ENCODE measurements at regions not wholly inside any gene's neighbourhood (a gene's known extent, or its start where the extent isn't known, plus 50 kb on each side); places are given as distances from the start of the nearest gene placed in this dataset.

DNA sequence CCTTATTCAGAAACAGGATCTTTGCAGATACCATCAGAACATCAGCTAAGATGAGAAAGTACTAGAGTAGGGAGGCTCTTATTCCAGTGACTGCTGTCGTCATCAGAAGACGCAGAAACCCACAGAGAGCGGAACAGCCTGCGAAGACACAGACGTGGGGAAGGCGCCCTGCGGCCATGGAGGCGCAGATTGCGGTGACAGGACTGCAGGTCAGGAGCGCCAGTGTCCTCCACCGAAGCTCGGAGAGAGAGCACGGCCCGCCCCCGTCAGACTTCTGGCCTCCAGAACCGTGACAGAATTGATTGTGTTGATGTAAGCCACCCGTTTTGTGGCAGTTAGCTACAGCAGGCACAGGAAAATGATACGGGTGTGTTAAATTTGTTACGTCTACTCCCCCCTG, 275.5 kb downstream of the EFNB2 start:
- TF ChIP-seq POLR2A (IDR thresholded peaks at IDR 0.05): no peak
- no peak for TF ChIP-seq EP300 (IDR thresholded peaks at IDR 0.05)
- TF ChIP-seq POLR2AphosphoS5 (IDR thresholded peaks at IDR 0.05): no peak
- TF ChIP-seq, protein P1, sequence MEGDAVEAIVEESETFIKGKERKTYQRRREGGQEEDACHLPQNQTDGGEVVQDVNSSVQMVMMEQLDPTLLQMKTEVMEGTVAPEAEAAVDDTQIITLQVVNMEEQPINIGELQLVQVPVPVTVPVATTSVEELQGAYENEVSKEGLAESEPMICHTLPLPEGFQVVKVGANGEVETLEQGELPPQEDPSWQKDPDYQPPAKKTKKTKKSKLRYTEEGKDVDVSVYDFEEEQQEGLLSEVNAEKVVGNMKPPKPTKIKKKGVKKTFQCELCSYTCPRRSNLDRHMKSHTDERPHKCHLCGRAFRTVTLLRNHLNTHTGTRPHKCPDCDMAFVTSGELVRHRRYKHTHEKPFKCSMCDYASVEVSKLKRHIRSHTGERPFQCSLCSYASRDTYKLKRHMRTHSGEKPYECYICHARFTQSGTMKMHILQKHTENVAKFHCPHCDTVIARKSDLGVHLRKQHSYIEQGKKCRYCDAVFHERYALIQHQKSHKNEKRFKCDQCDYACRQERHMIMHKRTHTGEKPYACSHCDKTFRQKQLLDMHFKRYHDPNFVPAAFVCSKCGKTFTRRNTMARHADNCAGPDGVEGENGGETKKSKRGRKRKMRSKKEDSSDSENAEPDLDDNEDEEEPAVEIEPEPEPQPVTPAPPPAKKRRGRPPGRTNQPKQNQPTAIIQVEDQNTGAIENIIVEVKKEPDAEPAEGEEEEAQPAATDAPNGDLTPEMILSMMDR (IDR thresholded peaks at IDR 0.05): no peak
- ATAC-seq: no peak
- 95% methylated on average over 15 of the region's 19 CpGs; no CpG with 5 or more reads in 1 of the 2 donors for WGBS, 2 donors (ENCODE audit: low coverage in 1 of 2)

DNA sequence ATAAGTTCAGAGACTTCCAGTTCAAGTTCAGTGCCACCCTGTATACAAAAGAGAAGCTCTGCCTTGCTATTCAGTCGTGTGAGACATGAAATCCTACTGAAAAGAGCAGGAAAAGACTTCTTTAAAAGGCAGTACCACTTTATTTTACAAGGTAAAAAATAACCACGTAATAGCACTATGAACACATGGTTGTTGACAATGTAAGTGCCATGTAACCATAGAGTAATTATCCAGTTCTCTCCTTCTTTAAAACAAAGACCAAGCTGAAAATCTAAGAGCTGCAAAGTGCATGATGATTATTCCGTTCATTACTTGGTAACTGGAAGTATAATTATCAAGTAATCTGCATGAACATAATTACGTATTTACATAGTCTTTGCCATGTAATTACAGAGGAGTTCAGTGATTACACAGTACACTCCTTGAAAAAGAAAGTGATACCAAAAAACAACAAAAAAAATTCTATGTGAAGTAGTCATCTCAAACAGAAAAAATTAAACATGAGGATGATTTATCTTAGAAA, 288.7 kb downstream of the EFNB2 start:
- no peaks in the 10 kb centered on the region for H3K9me3 ChIP-seq
- TF ChIP-seq POLR2AphosphoS5 (IDR thresholded peaks at IDR 0.05) (no peak), EP300 (IDR thresholded peaks at IDR 0.05) (no peak), POLR2A (IDR thresholded peaks at IDR 0.05) (no peak)
- TF ChIP-seq, protein P1 (IDR thresholded peaks at IDR 0.05): no peak
- ATAC-seq: no peak
- H3K36me3 ChIP-seq: no peaks in the 10 kb centered on the region
- H3K27me3 ChIP-seq: no peaks in the 10 kb centered on the region
- 51% methylated on average over 4 of the region's 4 CpGs for WGBS, 2 donors (ENCODE audit: low coverage in 1 of 2)
- no peaks in the 10 kb centered on the region for H3K4me1 ChIP-seq
- H3K4me3 ChIP-seq: no peak overlapping the region
- H3K27ac ChIP-seq: no peak overlapping the region

More for the DNA sequence above, 275.5 kb downstream of the EFNB2 start:
- Histone ChIP-seq H3K36me3 (no peaks in the 10 kb centered on the region), H3K4me1 (no peaks in the 10 kb centered on the region), H3K9me3 (peaks cover 0 to 18% (median 0%) of the 10 kb centered on the region in 3 donors), H3K4me3 (no peak overlapping the region), H3K27ac (no peak overlapping the region), H3K27me3 (no peaks in the 10 kb centered on the region)

DNA sequence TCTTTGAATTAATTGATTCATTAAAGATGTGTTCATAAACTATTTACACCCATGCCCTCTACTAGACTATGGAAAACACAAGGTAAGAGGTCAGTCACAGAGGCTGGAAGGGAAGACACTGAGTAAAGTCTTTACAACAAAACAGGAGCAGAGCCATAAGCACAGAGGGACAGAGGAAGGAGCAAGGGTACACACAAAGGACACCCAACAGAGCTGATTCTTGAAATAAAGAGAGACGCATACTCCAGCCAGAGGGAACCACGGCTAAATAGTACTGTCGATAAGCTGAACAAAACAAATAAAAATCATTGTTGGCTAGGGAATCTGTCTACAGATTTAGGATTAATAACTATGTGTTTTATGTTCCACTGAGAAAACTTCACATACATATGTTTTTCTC, 289.2 kb downstream of the EFNB2 start:
- no peak for ATAC-seq
- 80 to 88% methylated on average over 3 of the region's 3 CpGs for WGBS, 2 donors (ENCODE audit: low coverage in 1 of 2)
- TF ChIP-seq POLR2A (IDR thresholded peaks at IDR 0.05) (no peak), POLR2AphosphoS5 (IDR thresholded peaks at IDR 0.05) (no peak), EP300 (IDR thresholded peaks at IDR 0.05) (no peak)
- TF ChIP-seq, protein P1 (IDR thresholded peaks at IDR 0.05): no peak

DNA sequence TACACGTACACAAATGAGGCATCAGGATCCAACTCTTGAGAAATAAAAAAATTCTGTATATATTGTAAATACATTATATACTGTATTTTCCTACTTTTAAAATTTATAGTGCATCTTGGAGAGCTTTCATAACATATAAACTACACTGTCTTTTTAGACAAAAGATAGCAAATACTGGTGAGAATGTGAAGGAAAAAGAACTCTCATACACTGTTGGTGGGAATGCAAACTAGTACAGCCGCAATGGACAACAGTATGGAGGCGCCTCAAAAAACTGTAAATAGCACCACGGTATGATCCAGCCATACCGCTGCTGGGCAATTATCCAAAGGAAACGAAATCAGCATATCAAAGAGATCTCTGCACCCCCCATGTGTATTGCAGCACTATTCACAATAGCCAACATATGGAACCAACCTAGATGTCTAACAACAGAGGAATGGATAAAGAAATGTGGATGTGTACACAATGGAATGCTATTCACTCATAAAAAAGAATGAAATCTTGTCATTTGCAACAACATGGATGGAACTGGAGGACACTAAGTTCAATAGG, 292.4 kb downstream of the EFNB2 start:
- Histone ChIP-seq H3K27me3 (no peaks in the 10 kb centered on the region), H3K4me3 (no peak overlapping the region), H3K36me3 (no peaks in the 10 kb centered on the region), H3K27ac (no peak overlapping the region), H3K9me3 (no peaks in the 10 kb centered on the region), H3K4me1 (no peaks in the 10 kb centered on the region)
- 85 to 89% methylated on average over 6 of the region's 6 CpGs for WGBS, 2 donors (ENCODE audit: low coverage in 1 of 2)
- TF ChIP-seq EP300 (IDR thresholded peaks at IDR 0.05): no peak
- TF ChIP-seq POLR2A (IDR thresholded peaks at IDR 0.05): no peak
- no peak for TF ChIP-seq POLR2AphosphoS5 (IDR thresholded peaks at IDR 0.05)
- TF ChIP-seq, protein P1 (IDR thresholded peaks at IDR 0.05): no peak
- ATAC-seq: no peak

More for the DNA sequence above, 289.2 kb downstream of the EFNB2 start:
- H3K4me1 ChIP-seq: no peaks in the 10 kb centered on the region
- H3K27me3 ChIP-seq: no peaks in the 10 kb centered on the region
- H3K36me3 ChIP-seq: no peaks in the 10 kb centered on the region
- no peak overlapping the region for H3K4me3 ChIP-seq
- H3K27ac ChIP-seq: no peak overlapping the region
- H3K9me3 ChIP-seq: no peaks in the 10 kb centered on the region

All from gastroesophageal sphincter (tissue), 4 donors.